HG03378 (cell line): ENCODE measurements at regions not wholly inside any gene's neighbourhood (a gene's known extent, or its start where the extent isn't known, plus 50 kb on each side); places are given as distances from the start of the nearest gene placed in this dataset.

Experiments used
- ATAC-seq: cut with Tn5 transposase; IDR thresholded peaks from one replicate; pipeline ENCODE4 v1.9.1; 2021; ENCODE audit warnings: mild to moderate bottlenecking, moderate library complexity; ENCODE audit not compliant: unreplicated experiment

- no peak for ATAC-seq
Measured at GRCh38 chr3:124648551-124648950, 81.7 kb upstream of the UMPS start.

DNA sequence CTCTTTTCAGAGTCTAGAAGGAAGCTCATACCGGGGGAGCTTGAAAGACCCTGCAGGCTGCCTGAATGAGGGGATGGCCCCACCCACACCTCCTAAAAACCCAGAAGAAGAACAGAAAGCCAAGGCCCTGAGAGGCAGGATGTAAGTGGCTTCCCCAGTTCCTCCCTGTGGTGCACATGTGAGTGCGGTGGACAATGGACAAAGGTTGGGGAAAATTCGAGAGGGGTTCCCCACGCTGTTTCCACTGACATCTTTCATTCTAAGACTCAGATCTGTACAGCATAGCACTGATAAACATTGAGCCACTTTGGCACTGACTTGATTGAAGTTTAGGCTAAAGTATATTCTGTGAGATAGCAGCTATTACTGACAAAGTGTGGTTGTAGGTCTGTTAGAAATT is 79.5 kb upstream of the UMPS start:
- peak; percentile 51 for ATAC-seq

DNA sequence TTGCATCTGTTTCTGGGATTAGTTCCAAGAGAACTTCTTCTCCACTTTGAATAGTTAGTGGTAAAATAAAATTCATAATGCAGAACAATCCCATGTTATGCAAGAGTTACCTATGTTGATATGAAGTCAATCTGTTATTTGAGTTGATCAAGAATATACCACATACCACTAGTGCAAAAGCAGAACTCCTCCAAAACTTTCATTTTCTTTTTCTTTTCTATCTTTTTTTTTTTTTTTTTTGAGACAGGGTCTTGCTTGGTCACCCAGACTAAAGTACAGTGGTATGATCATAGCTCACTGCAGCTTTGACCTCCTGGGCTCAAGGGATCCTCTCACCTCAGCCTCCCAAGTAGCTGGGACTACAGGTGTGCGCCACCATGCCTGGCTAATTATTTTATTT is 78.8 kb upstream of the UMPS start:
- peak; percentile 17 for ATAC-seq

- ATAC-seq, result no peak
Measured at GRCh38 chr3:124652009-124652408, 78.2 kb upstream of the UMPS start.

- ATAC-seq, result no peak
Measured at GRCh38 chr3:124653071-124653796, 77.0 kb upstream of the UMPS start.

DNA sequence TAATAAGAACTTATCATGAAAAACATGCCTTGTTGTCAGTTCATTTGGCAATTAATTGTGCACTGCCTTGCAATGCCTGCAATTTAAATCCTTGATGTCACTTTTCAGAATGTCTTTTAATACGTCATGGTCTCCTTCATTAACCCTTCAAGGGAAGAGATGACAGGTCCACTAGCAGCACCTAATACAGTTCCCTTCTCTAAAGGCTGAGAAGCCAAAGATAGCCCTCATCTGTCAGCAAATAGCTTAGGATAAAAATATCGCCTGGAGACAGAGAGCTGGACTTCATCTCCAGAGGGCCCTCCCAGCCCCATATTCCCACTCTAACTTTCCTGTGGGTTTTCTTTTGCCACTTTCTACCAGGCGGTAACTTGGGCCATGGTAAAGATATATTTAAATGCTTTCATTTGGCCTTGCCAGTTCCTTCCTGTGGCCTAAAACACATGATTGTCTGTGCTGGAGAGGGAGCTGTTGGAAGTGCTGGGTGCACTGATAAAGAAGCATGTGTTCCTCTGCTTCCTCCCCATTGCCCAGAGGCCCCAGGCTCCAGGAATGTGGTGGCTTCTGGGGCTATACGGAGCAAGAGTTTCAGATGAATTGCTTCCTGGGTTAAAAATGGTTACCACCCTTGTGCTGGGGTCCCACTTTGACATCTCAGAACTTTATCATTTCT is 76.3 kb upstream of the UMPS start:
- ATAC-seq, result no peak

GRCh38 chr3:124654470-124654845 is 75.8 kb upstream of the UMPS start:
- ATAC-seq, result no peak

DNA sequence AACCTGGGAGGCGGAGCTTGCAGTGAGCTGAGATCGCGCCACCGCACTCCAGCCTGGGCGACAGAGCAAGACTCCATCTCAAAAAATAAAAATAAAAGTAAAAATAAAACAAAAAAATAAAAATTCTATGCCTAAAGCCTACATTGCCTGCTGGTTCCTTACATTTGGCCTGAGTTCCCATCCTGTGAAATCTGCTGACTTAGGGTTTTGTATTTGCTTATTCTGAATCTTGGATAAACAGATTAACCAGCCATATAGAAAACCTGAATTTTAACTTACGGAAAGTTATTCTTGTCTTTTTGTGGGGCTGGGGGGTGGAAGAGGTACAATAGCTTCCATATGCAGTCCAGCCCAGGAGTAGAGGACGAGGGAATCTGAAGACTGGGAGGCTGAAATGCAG is 73.7 kb upstream of the UMPS start:
- no peak for ATAC-seq

- no peak for ATAC-seq
Measured at GRCh38 chr3:124657138-124657537, 73.1 kb upstream of the UMPS start.

DNA sequence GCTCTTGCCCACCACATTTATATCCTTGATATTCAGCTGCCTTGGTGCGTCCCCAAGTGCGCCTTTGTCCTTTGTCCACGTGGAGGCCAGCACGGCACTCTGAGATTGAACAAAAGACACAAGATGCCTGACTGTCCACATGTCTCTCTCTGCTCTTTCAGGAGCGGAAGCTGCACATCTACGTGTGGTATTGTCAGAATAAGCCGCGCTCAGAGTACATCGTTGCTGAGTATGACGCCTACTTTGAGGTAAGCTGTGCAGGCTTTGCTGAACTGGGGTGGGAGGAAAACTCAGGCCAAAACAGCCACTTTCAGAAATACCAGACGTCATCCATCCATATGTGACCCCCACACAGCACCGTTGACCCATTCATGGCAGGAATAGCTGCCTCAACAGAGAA is 72.0 kb upstream of the UMPS start:
- ATAC-seq, result no peak

DNA sequence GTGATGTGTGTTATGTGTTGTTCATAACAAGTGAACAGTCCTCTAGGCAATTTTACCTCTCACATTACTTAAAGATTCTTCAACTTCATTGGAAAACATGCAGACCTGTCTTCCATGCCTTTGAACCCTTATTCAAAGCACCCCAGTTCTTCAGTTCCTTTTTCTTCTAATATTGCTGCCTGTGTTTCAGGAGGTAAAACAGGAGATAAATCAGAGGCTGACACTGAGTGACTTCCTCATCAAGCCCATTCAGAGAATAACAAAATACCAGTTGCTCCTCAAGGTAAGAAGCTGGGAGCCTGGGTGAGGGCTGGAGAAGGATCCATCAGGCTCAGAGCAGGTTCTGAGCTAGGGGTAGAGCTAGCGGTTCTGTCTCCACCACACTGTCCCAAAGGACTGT is 71.1 kb upstream of the UMPS start:
- ATAC-seq, result no peak

GRCh38 chr3:124660599-124660998 is 69.7 kb upstream of the UMPS start:
- ATAC-seq, result no peak

- ATAC-seq, result no peak
Measured at GRCh38 chr3:124663690-124664089, 66.6 kb upstream of the UMPS start.

DNA sequence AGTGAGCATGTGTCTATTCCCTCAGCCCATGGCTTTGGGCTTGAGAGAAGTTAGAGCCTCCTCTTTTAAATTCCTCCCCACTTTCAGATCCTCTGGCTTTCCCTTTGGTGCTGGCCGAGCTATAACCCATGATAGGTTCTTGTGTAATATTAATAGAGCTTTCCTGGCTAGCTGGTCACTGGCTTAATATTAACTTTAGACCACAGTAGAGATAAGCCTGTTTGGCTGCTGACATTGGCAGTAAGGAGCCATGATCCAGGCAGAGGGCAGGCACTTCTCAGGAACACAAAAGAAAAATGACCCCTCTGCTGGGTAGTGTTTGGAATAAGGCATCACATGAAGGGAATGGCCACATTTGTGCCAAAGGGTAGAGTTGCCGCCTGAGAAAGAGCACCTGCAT is 65.4 kb upstream of the UMPS start:
- no peak for ATAC-seq

DNA sequence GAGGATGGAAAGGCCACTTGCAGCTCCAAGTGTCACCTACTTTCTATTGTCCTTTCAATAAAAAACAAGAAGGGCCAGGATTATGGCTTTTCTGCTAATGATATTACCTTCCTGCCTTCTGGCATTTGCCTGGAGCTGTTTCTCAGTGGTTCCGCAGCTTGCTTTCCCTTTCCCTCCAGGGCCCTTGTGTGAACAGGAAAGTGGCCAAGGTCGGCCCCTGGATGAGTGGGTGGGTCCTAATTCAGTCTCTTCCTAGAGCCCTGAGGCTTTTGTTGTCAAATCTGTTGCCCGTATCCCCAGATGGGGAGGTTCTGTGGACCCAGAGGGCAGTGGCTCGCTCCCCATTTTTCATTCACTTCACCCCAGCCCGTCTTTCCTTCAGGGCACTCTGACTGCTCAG is 64.2 kb upstream of the UMPS start:
- no peak for ATAC-seq

GRCh38 chr3:124669470-124669869 is 60.8 kb upstream of the UMPS start:
- no peak for ATAC-seq

- ATAC-seq, result no peak
Measured at GRCh38 chr3:124671106-124671505, 59.1 kb upstream of the UMPS start.

DNA sequence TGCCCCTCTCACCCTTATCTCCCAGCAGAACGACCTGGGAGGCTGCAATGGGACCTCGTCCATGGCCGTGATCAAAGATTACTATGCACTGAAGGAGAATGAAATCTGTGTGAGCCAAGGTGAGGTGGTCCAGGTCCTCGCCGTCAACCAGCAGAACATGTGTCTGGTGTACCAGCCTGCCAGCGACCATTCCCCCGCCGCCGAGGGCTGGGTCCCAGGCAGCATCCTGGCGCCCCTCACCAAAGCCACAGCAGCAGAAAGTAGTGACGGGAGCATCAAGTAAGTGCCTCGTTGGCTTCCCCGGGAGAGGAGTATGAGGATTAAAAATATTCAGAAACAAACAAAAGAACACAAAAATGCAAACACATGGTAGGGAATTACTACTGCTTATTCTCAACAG is 55.9 kb upstream of the UMPS start:
- ATAC-seq, result no peak

DNA sequence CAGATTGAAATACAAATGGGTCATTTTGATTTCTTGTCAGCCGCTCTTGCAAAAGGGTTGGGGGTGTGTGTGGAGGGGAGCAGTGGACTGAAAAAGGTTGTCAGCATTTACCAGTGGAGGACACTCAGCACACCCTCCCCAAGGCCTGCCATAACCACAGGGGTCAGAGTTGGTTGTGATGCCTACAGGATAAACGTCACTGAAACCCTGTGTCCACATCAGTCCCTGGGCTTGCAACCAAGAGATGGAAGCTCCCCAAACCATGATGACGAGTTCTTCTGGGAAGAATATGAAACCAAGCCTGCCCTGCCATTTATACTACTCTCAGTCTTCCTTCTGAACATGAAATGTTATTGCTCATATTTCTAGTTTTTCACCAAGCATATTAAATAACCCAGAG is 54.0 kb upstream of the UMPS start:
- no peak for ATAC-seq

GRCh38 chr3:124679048-124679638 is 51.1 kb upstream of the UMPS start:
- no peak for ATAC-seq
